AG10803 (cell line): ENCODE measurements at regions not wholly inside any gene's neighbourhood (a gene's known extent, or its start where the extent isn't known, plus 50 kb on each side); places are given as distances from the start of the nearest gene placed in this dataset.

Experiments used
- DNase-seq: peaks from one replicate; pipeline ENCODE4 v3.0.0; 2010; ENCODE audit warnings: low read depth
- H3K4me3 ChIP-seq: 2 replicates; pipeline ENCODE4 v1.5.1; 2011; ENCODE audit warnings: mild to moderate bottlenecking, low read length, control low read depth
- TF ChIP-seq, protein P1 (sequence below): conservative IDR thresholded peaks from 2 replicates; pipeline ENCODE4 v1.5.1; 2011; ENCODE audit warnings: mild to moderate bottlenecking, low read length, control low read depth, inconsistent platforms

DNA sequence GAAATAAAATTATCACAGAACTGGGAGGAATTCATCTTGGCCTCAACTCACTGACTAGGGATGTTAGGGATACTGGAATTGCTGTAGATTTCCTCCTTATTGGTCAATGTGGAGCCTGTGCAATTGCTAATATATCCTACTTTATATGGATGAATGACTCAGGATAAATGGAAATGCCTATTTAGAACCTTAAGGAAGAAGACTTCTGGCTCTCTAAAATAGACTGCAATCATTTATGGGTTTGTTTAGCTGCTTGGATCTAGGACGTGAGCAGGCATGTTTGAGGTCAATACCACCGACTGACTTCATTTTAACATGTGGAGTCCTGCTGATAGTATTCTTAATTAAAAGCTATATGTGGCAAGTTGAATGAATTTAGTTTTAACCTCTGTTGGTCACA lies 1040.1 kb upstream of the LRRN3 start:
- TF ChIP-seq, protein P1, sequence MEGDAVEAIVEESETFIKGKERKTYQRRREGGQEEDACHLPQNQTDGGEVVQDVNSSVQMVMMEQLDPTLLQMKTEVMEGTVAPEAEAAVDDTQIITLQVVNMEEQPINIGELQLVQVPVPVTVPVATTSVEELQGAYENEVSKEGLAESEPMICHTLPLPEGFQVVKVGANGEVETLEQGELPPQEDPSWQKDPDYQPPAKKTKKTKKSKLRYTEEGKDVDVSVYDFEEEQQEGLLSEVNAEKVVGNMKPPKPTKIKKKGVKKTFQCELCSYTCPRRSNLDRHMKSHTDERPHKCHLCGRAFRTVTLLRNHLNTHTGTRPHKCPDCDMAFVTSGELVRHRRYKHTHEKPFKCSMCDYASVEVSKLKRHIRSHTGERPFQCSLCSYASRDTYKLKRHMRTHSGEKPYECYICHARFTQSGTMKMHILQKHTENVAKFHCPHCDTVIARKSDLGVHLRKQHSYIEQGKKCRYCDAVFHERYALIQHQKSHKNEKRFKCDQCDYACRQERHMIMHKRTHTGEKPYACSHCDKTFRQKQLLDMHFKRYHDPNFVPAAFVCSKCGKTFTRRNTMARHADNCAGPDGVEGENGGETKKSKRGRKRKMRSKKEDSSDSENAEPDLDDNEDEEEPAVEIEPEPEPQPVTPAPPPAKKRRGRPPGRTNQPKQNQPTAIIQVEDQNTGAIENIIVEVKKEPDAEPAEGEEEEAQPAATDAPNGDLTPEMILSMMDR = no peak
- no peak overlapping the region for H3K4me3 ChIP-seq
- no peak for DNase-seq

DNA sequence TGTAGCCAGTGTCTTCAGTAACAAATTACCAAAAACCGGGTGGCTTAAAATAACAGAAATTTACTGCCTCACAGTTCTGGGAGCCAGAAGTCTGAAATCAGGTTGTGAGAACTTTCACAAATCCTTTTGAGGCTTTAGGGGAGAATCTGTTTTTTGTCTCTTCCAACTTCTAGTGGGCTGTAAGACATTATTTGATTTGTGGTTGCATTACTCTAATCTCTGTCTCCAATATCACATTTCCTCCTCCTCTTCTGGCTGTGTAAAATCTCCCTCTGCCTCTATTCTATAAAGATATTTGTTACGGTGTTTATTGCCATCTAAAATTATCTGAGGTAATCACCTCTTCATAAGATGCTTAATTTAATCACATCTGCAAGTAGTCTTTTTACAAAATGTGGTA lies 1039.6 kb upstream of the LRRN3 start:
- no peak for DNase-seq
- no peak overlapping the region for H3K4me3 ChIP-seq
- TF ChIP-seq, protein P1 = no peak

DNA sequence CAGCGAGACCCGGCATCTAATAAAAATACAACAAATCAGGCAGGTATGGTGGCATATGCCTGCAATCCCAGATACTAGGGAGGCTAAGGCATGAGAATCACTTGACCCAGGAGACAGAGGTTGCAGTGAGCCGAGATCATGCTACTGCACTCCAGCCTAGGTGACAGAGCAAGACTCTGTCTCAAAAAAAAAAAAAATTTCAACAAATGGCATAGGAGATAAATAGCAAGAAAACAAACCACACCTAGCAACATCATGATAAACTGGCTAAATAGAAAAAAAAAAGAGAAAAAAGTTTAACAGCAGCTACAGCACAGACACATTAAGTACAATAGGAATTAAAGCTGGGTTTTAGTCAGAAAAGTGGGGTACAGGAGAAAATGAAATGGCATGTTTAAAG lies 1034.6 kb upstream of the LRRN3 start:
- TF ChIP-seq, protein P1 = no peak
- H3K4me3 ChIP-seq = no peak overlapping the region
- DNase-seq = no peak

DNA sequence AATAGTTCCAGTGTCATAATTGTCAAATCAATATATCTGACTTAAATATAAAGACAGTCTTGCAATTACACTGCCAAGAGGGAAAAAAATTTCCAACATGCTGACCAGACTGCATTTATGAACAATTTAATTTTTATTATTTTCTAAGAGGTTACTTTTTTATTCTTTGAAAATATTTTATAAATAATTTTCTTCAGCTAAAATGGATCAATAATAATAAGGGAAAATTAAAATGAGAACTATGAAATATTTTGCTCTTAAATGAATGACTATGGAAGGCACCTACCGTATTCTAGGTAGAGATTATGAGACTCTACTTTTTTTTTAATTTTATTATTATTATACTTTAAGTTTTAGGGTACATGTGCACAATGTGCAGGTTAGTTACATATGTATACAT lies 1032.5 kb upstream of the LRRN3 start:
- H3K4me3 ChIP-seq = no peak overlapping the region
- no peak for DNase-seq
- TF ChIP-seq, protein P1 = no peak

DNA sequence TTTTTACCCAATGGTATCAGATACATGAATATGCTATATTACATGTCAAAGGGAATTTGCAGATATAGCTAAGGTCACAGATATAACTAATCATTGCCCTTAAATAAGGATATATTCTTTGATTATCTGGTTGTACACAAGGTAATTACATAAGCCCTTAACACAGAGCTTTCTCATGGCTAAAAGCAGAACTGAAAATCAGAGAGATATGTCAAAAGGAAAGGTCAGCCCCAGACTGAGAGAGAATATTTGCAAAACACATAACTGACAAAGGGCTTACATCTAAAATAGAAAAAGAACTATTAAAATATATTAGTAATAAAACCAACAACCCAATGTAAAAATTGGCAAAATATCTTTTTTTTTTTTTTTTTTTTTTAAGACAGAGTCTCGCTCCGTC lies 1029.5 kb upstream of the LRRN3 start:
- no peak for DNase-seq
- no peak overlapping the region for H3K4me3 ChIP-seq
- TF ChIP-seq, protein P1 = no peak

DNA sequence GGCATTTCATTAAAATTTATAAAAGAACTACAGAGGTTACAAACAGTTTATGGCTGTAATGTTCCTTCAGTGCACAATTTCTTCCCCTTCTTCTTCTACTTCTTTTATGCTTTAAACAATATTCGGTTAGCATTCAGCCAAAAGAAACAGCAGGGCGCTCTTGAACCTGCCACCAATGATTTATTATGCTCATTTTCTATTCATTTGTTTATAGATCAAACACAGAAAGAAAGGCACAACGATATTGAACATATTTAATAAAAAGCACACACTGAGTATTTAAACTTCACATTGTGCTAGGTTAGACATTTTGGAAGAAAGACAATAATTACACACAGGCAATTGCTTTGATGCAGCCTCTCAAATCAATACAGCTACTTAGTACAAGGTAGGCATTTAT lies 1025.8 kb upstream of the LRRN3 start:
- no peak for DNase-seq
- TF ChIP-seq, protein P1 = no peak
- no peak overlapping the region for H3K4me3 ChIP-seq

DNA sequence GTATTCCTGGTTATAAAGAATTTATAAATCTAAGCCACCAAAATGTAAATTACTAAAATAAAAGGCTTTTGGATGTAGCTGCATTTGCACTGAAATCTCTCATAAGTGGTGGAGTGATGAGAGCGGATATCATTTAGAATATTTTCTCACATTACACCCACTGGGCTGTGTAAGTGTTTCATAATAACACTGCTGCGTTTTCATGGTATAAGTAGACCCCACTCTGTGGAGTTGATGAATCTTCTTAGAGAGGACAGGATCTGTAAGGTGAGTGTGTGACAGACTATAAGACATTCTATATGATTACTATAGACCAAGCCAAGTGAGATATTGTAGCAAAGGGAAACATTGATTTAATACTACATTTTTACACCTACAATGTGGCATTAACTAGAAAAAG lies 1024.1 kb upstream of the LRRN3 start:
- no peak for DNase-seq

More for the DNA sequence above, 1024.1 kb upstream of the LRRN3 start:
- no peak overlapping the region for H3K4me3 ChIP-seq
- TF ChIP-seq, protein P1 = no peak
